Caki2 (cell line): ENCODE measurements at regions not wholly inside any gene's neighbourhood (a gene's known extent, or its start where the extent isn't known, plus 50 kb on each side); places are given as distances from the start of the nearest gene placed in this dataset.

Source experiments
- DNase-seq: peaks from one replicate; pipeline ENCODE4 v3.0.0-alpha.2; 2015; ENCODE audit warnings: low read depth
- in situ Hi-C: cut with HindIII; loops from 2 replicates; pipeline ENCODE4 v1.10.0; 2016; ENCODE audit warnings: low sequenced_read_pairs, low pct_unique_long_range_greater_than_20kb, mixed read lengths

DNA sequence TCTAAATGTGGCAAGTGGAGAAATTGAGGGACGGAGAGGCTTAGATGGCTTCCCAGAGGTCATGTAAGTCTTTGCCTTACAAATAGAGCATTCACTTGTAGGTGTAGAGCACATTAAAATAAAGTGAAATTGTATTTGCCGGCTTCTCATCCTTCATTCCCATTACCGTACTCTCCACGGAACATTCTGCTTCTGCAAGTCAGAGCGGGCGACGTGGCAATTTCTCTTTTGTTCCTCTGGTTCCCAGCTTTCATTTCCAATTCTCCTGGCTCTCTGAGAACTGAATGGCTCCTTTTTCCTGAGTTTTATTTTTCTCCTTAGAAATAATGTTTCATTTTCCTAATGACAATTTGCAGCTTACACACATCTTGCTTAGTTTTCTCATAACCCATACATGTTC lies 51.3 kb upstream of the PFKP start:
- in situ Hi-C loops = no loop called here
- no peak for DNase-seq

DNA sequence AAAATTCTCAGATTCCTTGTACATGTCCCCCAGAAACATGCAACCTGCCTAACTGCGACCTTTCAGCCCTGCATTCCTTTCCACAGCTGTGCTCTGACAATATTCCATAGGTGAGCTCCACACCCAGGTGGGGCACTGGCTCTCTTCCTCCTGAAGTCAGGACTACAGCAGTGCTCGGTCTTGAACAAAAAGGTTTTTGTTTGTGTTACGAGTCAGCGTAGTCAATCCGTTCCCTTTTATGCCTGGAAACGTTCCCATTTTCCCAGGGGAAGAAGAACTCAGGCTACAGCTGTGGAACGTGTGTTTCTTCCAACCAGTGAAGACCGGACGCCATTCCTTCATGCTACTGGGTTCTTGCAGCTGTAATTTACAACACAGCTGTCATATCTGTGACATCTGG lies 52.4 kb upstream of the PFKP start:
- in situ Hi-C loops = no loop called here
- DNase-seq = peak; percentile 53

DNA sequence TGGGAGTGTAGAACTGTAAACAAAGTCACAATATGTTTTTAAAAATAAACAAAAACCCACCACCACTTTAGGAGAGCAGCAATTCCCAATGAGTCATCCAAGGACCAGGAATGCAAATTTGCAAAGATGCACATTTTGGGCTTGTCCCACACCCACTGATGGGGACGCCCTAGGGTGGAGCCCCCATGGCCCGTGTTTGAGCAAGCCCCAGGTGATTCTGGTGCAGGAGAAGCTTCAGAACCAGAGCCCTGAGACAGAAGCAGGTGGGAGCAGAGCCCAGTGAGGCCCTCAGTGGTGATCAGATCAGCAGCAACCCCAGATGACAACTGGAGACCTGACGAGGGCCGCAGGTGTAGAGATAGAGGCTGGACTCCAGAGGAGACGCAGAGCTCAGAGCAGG lies 55.1 kb upstream of the PFKP start:
- no peak for DNase-seq
- in situ Hi-C loops = no loop called here

DNA sequence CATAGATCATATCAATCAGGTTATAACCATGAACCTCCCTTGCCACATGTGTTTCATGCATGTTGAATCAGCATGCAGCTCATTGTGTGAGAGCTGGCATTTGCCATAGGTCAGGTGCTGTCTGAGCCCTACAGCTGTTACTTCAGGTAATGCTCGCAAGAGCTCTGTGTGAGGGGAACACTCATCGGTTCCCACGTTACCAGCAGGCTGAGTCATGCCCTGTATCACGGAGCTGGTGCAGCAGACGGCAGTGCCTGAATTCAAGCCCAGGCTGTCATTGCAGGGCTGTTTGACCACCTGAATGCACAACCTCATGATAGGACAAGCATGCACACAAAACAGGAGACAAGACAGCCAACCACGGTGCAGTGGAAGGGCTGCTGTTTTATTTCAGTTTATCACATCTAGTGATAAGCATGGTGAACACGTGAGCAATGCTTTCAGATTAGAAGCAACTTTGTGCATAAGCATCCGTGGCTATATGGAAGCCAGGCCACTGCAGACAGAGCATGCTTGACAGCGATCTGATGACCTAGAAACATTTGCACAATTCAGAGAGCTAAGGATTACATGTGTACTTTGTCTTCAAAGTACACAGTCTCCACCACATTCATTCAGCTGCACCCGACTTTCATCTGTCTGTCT lies 56.4 kb upstream of the PFKP start:
- peak; percentile 35 for DNase-seq
- in situ Hi-C loops = no loop called here

DNA sequence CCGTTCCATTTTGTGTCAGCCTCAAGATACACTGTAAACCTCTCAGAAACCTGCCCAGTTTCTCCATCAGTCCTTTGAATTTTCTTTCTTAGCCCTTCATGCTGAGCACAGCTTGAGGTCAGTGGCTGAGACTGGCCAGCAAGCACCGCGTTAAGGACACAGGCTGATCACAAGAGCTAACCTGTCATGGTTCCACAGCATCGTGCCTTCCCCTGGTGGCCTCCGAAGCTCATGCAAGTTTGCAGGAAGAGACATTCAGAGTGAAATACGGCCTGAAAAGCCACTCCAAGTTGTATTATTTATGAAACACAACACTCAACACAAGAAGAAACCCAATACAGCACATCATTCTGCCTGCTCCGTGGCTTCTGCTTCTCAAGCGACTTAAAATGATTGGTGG lies 57.0 kb upstream of the PFKP start:
- in situ Hi-C loops = no loop called here
- no peak for DNase-seq

DNA sequence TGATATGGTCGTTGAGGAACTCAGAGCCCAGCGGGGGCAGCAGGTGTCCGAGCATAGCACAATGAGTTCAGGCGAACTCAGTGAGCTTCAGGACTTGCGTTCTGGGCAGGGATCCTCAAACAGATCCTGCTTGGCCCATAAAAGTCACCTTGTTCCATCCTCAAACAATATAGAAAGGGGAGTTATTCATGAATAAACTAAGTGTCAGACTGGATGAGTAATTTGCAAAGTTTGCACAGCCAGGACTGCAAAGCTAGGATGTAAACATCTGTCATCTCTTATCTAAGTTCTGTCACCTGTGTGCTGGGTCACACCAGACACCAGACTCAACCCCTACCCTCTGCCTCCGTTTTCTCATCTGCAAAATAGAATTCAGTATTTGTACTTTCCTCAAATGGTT lies 58.0 kb upstream of the PFKP start:
- in situ Hi-C loops = no loop called here
- DNase-seq = no peak

DNA sequence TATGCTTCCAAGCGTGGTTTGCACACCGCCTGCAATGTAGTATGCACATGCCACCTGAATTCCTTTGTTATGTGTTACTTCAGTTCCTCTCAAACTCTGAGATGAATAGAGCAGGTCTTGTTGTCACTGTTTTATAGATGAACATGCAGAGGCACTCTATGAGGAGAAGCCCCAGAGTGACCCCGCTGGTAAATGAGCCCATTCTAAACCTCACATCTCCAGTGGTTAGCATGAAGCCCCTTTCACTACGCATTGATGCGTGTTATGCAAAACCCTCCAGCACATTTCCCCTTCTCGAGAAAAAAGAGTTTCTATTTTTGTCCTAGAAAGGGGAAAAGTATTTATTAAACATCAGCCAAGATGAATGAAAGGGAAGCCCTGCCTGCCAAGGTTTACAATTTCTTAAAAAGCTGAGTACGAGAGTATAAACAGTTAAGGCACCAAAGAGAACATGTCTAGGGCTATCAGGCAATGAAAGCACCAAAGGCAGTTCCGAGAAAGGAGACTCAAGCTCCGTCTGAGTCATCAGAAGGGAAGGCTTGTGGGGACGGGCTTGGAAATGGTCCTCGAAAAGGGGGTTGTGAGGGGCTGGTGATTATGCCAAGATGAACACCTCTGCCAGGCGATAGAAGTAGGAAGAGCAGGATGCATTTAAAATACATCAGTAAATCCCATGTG lies 58.7 kb upstream of the PFKP start:
- in situ Hi-C loops = no loop called here
- DNase-seq = no peak

DNA sequence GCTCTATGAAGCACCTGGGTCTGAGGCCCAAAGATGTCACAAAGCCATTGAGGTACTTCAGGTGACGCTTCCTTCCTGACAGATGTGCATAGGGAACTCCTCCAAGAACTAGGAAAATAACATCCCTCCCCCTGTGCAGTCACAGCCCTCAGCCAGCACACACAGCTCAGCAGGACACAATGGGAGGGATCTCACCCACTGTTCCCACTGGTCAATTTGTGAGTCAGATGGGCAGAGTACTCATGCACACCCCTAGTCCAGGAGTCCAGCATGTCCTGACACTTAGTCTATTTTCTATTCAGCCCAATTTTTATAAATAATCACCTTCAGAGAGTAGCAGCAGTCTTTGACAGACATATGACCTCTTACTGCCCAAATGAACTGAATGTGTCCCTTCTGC lies 60.7 kb upstream of the PFKP start:
- in situ Hi-C loops = no loop called here
- DNase-seq = peak; percentile 30

DNA sequence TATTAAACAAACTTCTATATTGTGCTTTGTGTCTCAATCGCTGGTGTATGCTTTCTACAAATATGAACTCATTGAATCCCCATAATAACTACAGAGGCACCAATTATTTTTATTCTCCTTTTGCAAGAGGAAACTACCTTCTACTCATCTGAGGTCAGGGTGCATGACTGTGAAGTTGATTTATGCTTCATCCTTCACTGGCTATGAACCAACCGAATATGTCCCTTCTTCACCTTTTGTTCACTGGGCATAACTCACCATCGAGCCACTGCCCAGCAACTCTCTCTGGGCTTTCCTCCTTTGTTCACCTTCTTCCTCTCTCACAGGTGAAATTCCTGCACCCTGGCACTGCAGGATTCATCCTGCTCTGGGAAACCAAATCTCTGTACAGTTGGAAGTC lies 61.3 kb upstream of the PFKP start:
- in situ Hi-C loops = no loop called here
- DNase-seq = peak; percentile 30

DNA sequence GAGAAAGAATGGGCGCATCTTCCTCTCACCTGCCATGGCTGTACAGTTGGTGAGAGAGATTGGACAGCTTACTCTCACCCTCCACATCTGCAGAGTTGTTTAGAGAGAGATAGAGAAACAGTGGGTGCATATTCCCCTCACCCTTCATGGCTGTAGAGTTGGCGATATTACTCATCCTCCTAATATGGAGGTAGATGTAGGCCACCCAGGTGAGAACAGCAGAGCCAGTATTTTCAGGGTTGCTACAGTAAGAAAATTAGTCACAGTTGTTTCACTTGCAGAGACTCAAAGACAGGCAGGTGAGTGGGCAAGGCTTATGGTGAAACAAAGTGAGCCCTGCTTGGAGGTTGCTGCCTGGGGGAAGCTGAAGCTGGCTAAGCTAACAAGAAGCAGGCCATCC lies 65.0 kb upstream of the PFKP start:
- DNase-seq = no peak
- in situ Hi-C loops = no loop called here

DNA sequence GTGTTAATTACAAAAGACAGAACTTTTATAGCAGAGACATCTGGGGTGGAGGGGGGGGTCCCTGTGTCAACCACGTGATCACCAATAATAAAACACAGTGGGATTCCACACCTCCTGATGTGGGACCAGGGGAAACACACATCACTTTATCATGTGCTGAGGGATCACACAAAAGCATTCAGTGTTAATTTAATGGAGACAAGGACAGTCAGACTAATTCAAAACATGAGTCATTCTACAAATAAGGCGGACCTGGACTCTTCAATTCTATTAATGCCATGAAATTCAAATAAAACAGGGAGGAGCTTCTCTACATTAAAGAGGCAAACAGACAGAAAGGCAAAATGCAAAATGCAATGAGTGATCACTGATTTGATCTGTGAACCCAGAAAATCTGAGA lies 67.3 kb upstream of the PFKP start:
- DNase-seq = peak; percentile 69
- in situ Hi-C loops = no loop called here

DNA sequence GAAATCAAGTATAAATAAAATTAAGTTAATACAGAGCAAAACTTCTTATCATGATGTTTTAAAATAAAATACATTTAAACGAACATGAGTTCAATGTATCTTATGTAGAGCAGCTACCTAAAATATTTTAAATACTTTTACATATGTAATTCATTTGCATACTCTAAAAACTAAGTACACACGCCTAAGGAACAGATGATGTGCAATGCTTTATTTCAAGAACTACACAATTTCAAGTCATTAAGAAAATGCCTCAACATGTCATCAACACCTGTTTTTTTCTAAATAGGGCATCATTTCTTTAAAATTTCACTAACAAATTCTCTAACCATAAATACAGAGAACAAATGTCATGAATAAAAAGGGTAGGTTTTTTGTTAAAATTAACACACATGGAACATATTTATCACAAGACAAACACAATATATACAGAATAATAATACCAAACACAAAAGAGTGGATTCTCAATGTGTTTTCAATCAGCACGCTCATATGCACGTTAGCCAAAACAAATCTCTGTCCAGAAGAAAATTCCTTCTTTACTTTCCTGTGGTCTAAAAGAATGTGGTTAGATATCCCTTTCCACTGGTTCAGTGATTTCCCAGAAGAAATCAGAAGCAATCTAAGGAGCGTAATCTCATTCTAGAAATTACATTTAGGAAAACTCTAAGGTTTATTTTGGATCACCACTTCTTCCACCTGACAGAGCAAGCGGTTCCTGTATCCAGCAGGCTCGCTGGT lies 73.0 kb upstream of the PFKP start:
- in situ Hi-C loops = no loop called here
- DNase-seq = peak; percentile 63

DNA sequence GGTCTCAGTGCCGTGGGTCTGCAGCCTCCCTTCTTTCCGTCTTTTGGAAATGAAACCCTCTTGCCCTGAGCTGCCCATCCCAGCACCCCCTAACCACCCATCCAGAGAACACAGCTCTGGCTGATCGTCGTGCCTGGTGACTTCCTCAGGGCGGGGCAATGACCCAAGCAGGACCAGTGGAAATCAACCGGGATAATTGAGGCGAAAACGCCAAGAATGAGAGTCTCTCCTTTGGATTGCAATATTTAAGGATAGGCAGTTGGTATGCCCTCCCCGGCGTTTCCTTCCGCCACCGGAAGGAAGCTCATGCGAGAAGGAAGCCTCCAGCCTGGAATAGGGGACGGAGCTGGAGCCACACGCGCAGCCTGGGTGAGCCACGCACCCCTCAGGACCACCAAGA lies 73.7 kb upstream of the PFKP start:
- peak; percentile 84 for DNase-seq
- in situ Hi-C loops = no loop called here

DNA sequence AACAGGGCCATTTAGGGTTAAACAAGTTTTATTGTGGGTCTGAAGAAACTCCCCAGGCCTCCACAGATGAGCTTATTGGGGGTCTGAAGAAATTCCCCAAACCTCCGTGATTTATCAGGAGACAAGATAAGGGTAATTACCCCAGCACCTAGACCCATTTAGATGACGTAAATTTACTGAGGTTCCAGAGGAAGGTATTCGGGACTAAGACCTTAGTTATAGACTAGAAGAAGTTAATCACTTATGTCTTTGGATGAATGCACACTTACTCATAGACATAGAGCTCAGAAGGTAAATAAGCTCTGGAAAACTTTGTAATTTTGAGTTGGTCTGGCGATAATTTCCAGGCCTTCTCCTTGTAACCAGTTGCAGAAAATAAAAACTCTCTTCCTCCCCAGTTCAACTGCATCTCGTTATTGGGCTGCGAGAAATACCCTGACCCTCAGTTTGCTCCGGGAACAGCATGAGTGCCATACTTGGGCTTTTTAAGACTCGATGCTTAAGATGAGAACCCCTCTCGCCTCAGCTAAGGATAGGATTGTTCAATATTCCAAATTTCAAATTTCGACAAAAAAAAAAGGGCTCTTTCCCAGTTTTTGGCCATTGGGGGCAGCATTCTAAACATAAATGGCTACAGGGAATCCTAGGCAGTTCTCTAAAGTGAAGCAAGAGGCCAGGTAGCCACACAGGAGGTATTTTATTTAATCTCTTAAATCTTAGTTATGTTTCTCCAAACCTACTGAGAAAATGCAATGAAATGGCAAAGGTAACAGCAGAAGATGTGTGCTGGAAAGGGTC lies 74.7 kb upstream of the PFKP start:
- DNase-seq = peak; percentile 90
- in situ Hi-C loops = no loop called here

DNA sequence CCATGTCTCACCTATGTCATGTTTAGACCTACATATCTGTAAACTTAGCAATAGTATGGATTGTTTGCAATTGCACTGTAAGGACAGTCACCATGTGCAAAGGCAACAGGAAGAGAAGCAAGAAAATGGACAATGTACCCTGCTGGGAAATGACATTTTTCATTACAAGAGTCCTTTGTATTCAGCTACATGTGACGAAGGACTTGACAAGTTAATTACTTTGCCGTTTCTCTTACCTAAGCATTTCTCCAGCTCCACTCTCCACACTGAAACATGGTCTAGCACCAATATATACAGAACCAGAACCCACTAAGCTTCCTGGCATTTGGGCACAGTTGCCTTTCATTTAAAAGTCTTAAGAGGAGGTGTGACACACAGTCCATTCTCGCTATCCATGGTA lies 76.6 kb upstream of the PFKP start:
- in situ Hi-C loops = no loop called here
- no peak for DNase-seq

DNA sequence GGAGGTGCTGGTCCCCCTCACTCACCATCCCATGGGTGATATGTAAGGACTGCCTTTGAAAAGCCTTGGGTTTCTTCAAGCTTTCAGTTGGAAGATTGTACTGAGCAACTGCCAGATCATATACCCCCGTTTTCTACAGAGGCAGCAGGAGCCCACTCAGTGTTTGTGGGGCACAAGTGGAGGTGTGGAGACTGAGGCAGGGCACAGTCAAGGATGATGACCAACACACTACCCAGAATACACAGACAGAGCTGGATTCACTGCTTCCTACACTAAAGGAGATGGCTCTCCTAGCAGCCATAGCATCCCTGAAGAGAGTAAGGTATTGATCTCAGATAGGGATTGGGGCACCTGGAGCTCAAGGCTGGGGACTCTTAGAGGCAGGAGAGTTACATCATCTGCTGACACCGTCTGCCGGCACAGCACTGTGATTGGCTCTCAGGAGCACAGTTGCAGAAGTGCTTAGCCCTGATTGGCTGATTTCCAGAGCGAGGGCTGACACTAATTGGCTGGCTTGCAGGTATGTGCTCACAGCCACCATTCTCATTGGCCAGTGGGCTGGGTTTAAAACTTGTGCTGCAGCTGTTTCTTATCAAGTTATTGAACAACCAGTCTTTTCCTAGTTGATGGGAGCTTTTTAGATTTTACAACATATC lies 77.9 kb upstream of the PFKP start:
- DNase-seq = peak; percentile 58
- in situ Hi-C loops = no loop called here

DNA sequence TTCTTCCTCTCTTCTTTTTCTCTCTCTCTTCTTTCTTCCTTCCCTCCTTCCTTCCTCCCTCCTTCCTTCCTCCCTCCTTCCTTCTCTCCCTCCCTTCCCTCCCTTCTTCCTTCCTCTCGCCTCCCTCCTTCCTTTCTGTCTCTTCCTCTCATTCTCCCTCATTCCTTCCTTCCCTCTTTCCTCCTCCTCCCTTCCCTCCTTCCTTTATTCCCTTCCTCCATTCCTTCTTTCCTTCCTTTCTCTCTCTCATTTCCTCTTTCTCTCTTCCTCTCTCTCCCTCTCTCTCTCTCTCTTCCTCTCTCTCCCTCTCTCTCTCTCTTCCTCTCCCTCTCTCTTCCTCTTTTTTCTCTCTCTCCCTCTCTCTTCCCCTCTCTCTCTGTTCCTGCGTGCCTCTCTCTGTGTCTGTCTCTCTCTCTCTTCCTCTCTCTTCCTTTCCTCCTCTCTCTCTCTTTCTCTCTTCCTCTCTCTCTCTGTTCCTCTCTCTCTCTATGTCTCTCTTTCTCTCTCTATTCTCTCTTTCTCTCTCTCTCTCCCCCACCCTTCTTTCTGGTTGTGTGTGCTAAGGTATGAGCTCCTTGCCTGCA lies 80.1 kb upstream of the PFKP start:
- in situ Hi-C loops = no loop called here

DNA sequence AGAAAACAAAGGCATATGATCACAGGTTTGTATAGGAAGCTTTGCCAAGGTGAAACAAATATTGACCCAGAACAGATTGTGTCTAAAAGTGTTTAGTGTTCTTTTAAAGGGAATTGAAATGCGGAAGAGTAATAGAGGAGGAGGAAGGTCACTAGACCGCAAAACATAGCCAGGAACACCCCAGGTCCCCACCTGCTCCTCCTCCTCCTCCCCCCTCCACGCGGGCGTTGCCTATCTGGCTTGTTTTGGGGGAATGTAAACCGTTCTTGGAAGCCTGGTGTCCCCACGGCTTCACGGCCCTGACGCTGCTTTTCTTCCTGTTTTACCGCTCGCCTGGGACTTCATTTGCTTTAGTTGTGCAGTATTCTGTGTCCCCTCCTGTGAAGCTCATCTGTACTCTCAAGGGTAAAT lies 81.0 kb upstream of the PFKP start:
- in situ Hi-C loops = no loop called here
- DNase-seq = peak; percentile 22

More for the DNA sequence above, 80.1 kb upstream of the PFKP start:
- DNase-seq = no peak
